Smooth muscle cell (in vitro differentiated cells): ENCODE measurements at regions not wholly inside any gene's neighbourhood (a gene's known extent, or its start where the extent isn't known, plus 50 kb on each side); places are given as distances from the start of the nearest gene placed in this dataset.

ENCODE experiments used
- DNase-seq: peaks from one replicate; lab custom pipeline; 2025; ENCODE audit not compliant: unreplicated experiment; lab: John Stamatoyannopoulos, UW
- H2AFZ ChIP-seq: fragments of 200-600 bp; sonication (generic); 2 replicates; pipeline ENCODE4 v1.6.0; 2016; ENCODE audit warnings: antibody characterized with exemption, low read depth, mild to moderate bottlenecking
- H3F3A ChIP-seq: fragments of 200-600 bp; sonication (generic); 2 replicates; pipeline ENCODE4 v1.6.0; 2017; ENCODE audit warnings: antibody characterized with exemption, low read depth
- H3K27ac ChIP-seq: fragments of 200-600 bp; sonication (generic); 2 replicates; pipeline ENCODE4 v1.5.1; 2016; ENCODE audit warnings: low read depth, mild to moderate bottlenecking
- H3K27me3 ChIP-seq: fragments of 200-600 bp; sonication (generic); 2 replicates; pipeline ENCODE4 v1.6.1; 2016; ENCODE audit warnings: low read depth, mild to moderate bottlenecking
- H3K36me3 ChIP-seq: fragments of 200-600 bp; sonication (generic); 2 replicates; pipeline ENCODE4 v1.5.1; 2016; ENCODE audit warnings: low read depth
- H3K4me1 ChIP-seq: fragments of 200-600 bp; sonication (generic); 2 replicates; pipeline ENCODE4 v1.5.1; 2016; ENCODE audit warnings: low read depth
- H3K4me2 ChIP-seq: fragments of 200-600 bp; sonication (generic); 2 replicates; pipeline ENCODE4 v1.6.0; 2016; ENCODE audit warnings: mild to moderate bottlenecking
- H3K4me3 ChIP-seq: fragments of 200-600 bp; sonication (generic); 2 replicates; pipeline ENCODE4 v1.5.1; 2016; ENCODE audit warnings: mild to moderate bottlenecking
- H3K79me2 ChIP-seq: fragments of 200-600 bp; sonication (generic); 2 replicates; pipeline ENCODE4 v1.6.0; 2016; ENCODE audit warnings: low read depth, mild to moderate bottlenecking
- H3K9ac ChIP-seq: fragments of 200-600 bp; sonication (generic); 2 replicates; pipeline ENCODE4 v1.6.0; 2016; ENCODE audit warnings: low read depth
- H3K9me3 ChIP-seq: fragments of 200-600 bp; sonication (generic); replicated peaks from 2 replicates; pipeline ENCODE4 v1.5.1; 2016; ENCODE audit warnings: low read depth
- H4K20me1 ChIP-seq: fragments of 200-600 bp; sonication (generic); 2 replicates; pipeline ENCODE4 v1.6.0; 2016; ENCODE audit warnings: low read depth
- CTCF ChIP-seq: fragments of 200-600 bp; sonication (generic); IDR thresholded peaks from 2 replicates; pipeline ENCODE4 v1.5.1; 2017; ENCODE audit warnings: borderline replicate concordance, mild to moderate bottlenecking, antibody characterized with exemption; ENCODE audit not compliant: insufficient read depth, poor library complexity, severe bottlenecking
- WGBS: methylation state at CpG from one replicate; pipeline ENCODE4 v1.1.7; 2016; ENCODE audit warnings: low lambda C conversion rate; 5-methylcytosine and 5-hydroxymethylcytosine counted together

GRCh38 chr11:42195289-42196013, 736.0 kb upstream of the LRRC4C start:
- no peak for DNase-seq
- Histone ChIP-seq H3K4me3 (no peak overlapping the region), H3K27me3 (no peaks in the 10 kb centered on the region), H2AFZ (no peak overlapping the region), H3K4me2 (no peak overlapping the region), H3K79me2 (no peaks in the 10 kb centered on the region), H4K20me1 (no peaks in the 10 kb centered on the region), H3K9me3 (no peaks in the 10 kb centered on the region), H3K9ac (no peak overlapping the region), H3K27ac (no peak overlapping the region), H3K4me1 (no peaks in the 10 kb centered on the region), H3K36me3 (no peaks in the 10 kb centered on the region), H3F3A (no peaks in the 10 kb centered on the region)
- no peak for TF ChIP-seq CTCF
- 74% methylated on average over 3 of the region's 3 CpGs for WGBS

GRCh38 chr11:42200311-42200710, 740.9 kb upstream of the LRRC4C start:
- H3K9me3 ChIP-seq = no peaks in the 10 kb centered on the region
- H2AFZ ChIP-seq = no peak overlapping the region
- no peak for TF ChIP-seq CTCF
- H3K4me2 ChIP-seq = no peak overlapping the region
- H4K20me1 ChIP-seq = no peaks in the 10 kb centered on the region
- no peak for DNase-seq
- no peaks in the 10 kb centered on the region for H3K79me2 ChIP-seq
- H3K27me3 ChIP-seq = no peaks in the 10 kb centered on the region
- H3K4me1 ChIP-seq = no peaks in the 10 kb centered on the region
- H3K27ac ChIP-seq = no peak overlapping the region
- H3K9ac ChIP-seq = no peak overlapping the region
- no peaks in the 10 kb centered on the region for H3K36me3 ChIP-seq
- 97% methylated on average over 6 of the region's 6 CpGs for WGBS
- H3K4me3 ChIP-seq = no peak overlapping the region
- H3F3A ChIP-seq = no peaks in the 10 kb centered on the region

- H3K9ac ChIP-seq = no peak overlapping the region
- H3K79me2 ChIP-seq = no peaks in the 10 kb centered on the region
- H3K27ac ChIP-seq = no peak overlapping the region
- H2AFZ ChIP-seq = no peak overlapping the region
- no peaks in the 10 kb centered on the region for H3K36me3 ChIP-seq
- 86% methylated on average over 6 of the region's 6 CpGs for WGBS
- H3K4me3 ChIP-seq = no peak overlapping the region
- no peak for DNase-seq
- no peaks in the 10 kb centered on the region for H3K9me3 ChIP-seq
- H4K20me1 ChIP-seq = no peaks in the 10 kb centered on the region
- H3F3A ChIP-seq = no peaks in the 10 kb centered on the region
- H3K4me2 ChIP-seq = no peak overlapping the region
- H3K4me1 ChIP-seq = no peaks in the 10 kb centered on the region
- TF ChIP-seq CTCF = no peak
- no peaks in the 10 kb centered on the region for H3K27me3 ChIP-seq
Measured at GRCh38 chr11:42201603-42202148, 742.2 kb upstream of the LRRC4C start.

- WGBS = 71% methylated on average over 1 of the region's 1 CpG
- Histone ChIP-seq H3K27ac (no peak overlapping the region), H2AFZ (no peak overlapping the region), H3K4me2 (no peak overlapping the region), H4K20me1 (no peaks in the 10 kb centered on the region), H3F3A (no peaks in the 10 kb centered on the region), H3K79me2 (no peaks in the 10 kb centered on the region), H3K9me3 (no peaks in the 10 kb centered on the region), H3K27me3 (no peaks in the 10 kb centered on the region), H3K4me1 (no peaks in the 10 kb centered on the region), H3K9ac (no peak overlapping the region), H3K4me3 (no peak overlapping the region), H3K36me3 (no peaks in the 10 kb centered on the region)
- no peak for TF ChIP-seq CTCF
- no peak for DNase-seq
Measured at GRCh38 chr11:42205518-42205917, 746.1 kb upstream of the LRRC4C start.
